ENCODE measurements at regions not wholly inside any gene's neighbourhood (a gene's known extent, or its start where the extent isn't known, plus 50 kb on each side); places are given as distances from the start of the nearest gene placed in this dataset.

- TF ChIP-seq CTCF (IDR thresholded peaks at IDR 0.05) (no peak), EZH2phosphoT487 (IDR thresholded peaks at IDR 0.05) (no peak)
Observed at GRCh38 chr10:63712717-63713115, 191.5 kb downstream of the REEP3 start.

All from neural progenitor cell (in vitro differentiated cells).